Endothelial cell of umbilical vein (primary cell): ENCODE measurements at regions not wholly inside any gene's neighbourhood (a gene's known extent, or its start where the extent isn't known, plus 50 kb on each side); places are given as distances from the start of the nearest gene placed in this dataset.

Experiments
- BruUV-seq: library from RNA; stranded (reverse); fragments of 400-500 nt; replicated peaks from 2 replicates; lab custom pipeline; 2021; lab: Mats Ljungman, UMichigan
- CTCF ChIA-PET: fragments of 300-600, 350-600 bp; sonication (Branson Sonifier 250); formaldehyde crosslinking; loops from one replicate; lab custom pipeline; 2021; ENCODE audit warnings: antibody characterized with exemption, inconsistent platforms; lab: Charles Lee
- POLR2A ChIA-PET: fragments of 300-600, 350-600 bp; sonication (Branson Sonifier 250); formaldehyde crosslinking; loops from one replicate; lab custom pipeline; 2021; ENCODE audit warnings: antibody characterized with exemption, inconsistent platforms; lab: Charles Lee
- DNase-seq: peaks from one replicate; pipeline ENCODE4 v3.0.0-alpha.2; 2011; ENCODE audit warnings: low read depth, low spot score
- FAIRE-seq: peaks from 2 replicates; lab custom pipeline; 2011; peaks lifted over from hg19 to GRCh38; lab: Jason Lieb, UNC
- H2AFZ ChIP-seq: 2 replicates; pipeline ENCODE4 v1.6.0; 2012; ENCODE audit warnings: low read depth, low read length, control low read depth, inconsistent platforms
- H3K27ac ChIP-seq: 2 replicates; pipeline ENCODE4 v1.5.1; 2011; ENCODE audit warnings: low read depth, mild to moderate bottlenecking, control low read depth, low read length, moderate library complexity; ENCODE audit not compliant: insufficient read depth
- H3K27me3 ChIP-seq, 2 experiments: 2 replicates each; pipeline versions ENCODE4 v1.6.0 to v1.6.1; 2011; ENCODE audit warnings: low read length in 2 of 2, mixed read lengths in 1 of 2; ENCODE audit not compliant: control insufficient read depth in 2 of 2, insufficient read depth in 2 of 2
- H3K36me3 ChIP-seq, 2 experiments: 2 replicates in 1 of 2; 3 replicates in 1 of 2; pipeline ENCODE4 v1.5.1; 2011; ENCODE audit warnings: low read length in 2 of 2, mild to moderate bottlenecking in 1 of 2, moderate library complexity in 1 of 2; ENCODE audit not compliant: control insufficient read depth in 2 of 2, insufficient read depth in 2 of 2; ENCODE audit errors: extremely low read depth in 1 of 2
- H3K4me1 ChIP-seq: 3 replicates; pipeline ENCODE4 v1.5.1; 2011; ENCODE audit warnings: mild to moderate bottlenecking, low read length; ENCODE audit not compliant: control insufficient read depth, insufficient read depth; ENCODE audit errors: extremely low read depth
- H3K4me2 ChIP-seq: 2 replicates; pipeline ENCODE4 v1.6.1; 2011; ENCODE audit warnings: low read length, control low read depth, mixed read lengths; ENCODE audit not compliant: insufficient read depth
- H3K4me3 ChIP-seq, 3 experiments: fragments of 200-600 bp in 1 of 3; sonication (generic), shearing (Covaris generic) in 1 of 3; replicated peaks in 1 of 3; 2 replicates each; pipeline ENCODE4 v1.5.1; 2011 to 2016; ENCODE audit warnings: control low read depth in 3 of 3, low read length in 3 of 3, mild to moderate bottlenecking in 2 of 3, inconsistent platforms in 1 of 3, low read depth in 1 of 3, moderate library complexity in 1 of 3; ENCODE audit not compliant: insufficient read depth in 1 of 3
- H3K79me2 ChIP-seq: 2 replicates; pipeline ENCODE4 v1.6.0; 2012; ENCODE audit warnings: low read length, inconsistent platforms; ENCODE audit not compliant: control insufficient read depth, insufficient read depth
- H3K9ac ChIP-seq: replicated peaks from 2 replicates; pipeline ENCODE3; 2011; ENCODE audit warnings: low read length, control low read depth; ENCODE audit not compliant: insufficient read depth; ENCODE audit errors: extremely low read depth
- H3K9me1 ChIP-seq: replicated peaks from 3 replicates; pipeline ENCODE4 v1.6.0; 2011; ENCODE audit warnings: mild to moderate bottlenecking, low read length; ENCODE audit not compliant: control insufficient read depth, insufficient read depth; ENCODE audit errors: extremely low read depth
- H3K9me3 ChIP-seq: replicated peaks from 2 replicates; pipeline ENCODE4 v1.5.1; 2012; ENCODE audit warnings: low read length, inconsistent platforms; ENCODE audit not compliant: control insufficient read depth, insufficient read depth
- H4K20me1 ChIP-seq: replicated peaks from 2 replicates; pipeline ENCODE3; 2011; ENCODE audit warnings: mild to moderate bottlenecking, low read length; ENCODE audit not compliant: control insufficient read depth, insufficient read depth; ENCODE audit errors: extremely low read depth
- CTCF ChIP-seq, 2 donors: IDR thresholded peaks; 1 replicate in 1 of 2; 2 replicates in 1 of 2; pipeline ENCODE4 v1.5.1; 2011; ENCODE audit warnings: low read length in 2 of 2, mild to moderate bottlenecking in 2 of 2, moderate library complexity in 2 of 2, control low read depth in 1 of 2, inconsistent platforms in 1 of 2, low read depth in 1 of 2; ENCODE audit not compliant: insufficient read depth in 1 of 2; ENCODE audit errors: extremely low read depth in 1 of 2
- EZH2 ChIP-seq: IDR thresholded peaks from 2 replicates; pipeline ENCODE4 v1.6.1; 2012; ENCODE audit warnings: borderline replicate concordance, low read depth, mild to moderate bottlenecking, moderate library complexity, low read length, inconsistent platforms; ENCODE audit not compliant: severe bottlenecking
- FOS ChIP-seq: IDR thresholded peaks from 2 replicates; pipeline ENCODE4 v1.6.1; 2011; ENCODE audit warnings: mild to moderate bottlenecking, low read length, moderate library complexity, borderline replicate concordance; ENCODE audit not compliant: insufficient read depth
- GATA2 ChIP-seq: IDR thresholded peaks from 2 replicates; pipeline ENCODE4 v1.7.0; 2011; ENCODE audit warnings: low read depth, mild to moderate bottlenecking, moderate library complexity, mixed read lengths, low read length; ENCODE audit not compliant: insufficient read length, insufficient read depth
- JUN ChIP-seq: IDR thresholded peaks from 2 replicates; pipeline ENCODE4 v1.6.1; 2011; ENCODE audit warnings: borderline replicate concordance, low read depth; ENCODE audit not compliant: insufficient read length, insufficient read depth
- MAX ChIP-seq: IDR thresholded peaks from 2 replicates; pipeline ENCODE4 v1.6.1; 2011; ENCODE audit not compliant: insufficient read depth, insufficient read length
- MYC ChIP-seq: IDR thresholded peaks from one replicate; pipeline ENCODE4 v1.6.1; 2011; ENCODE audit warnings: mild to moderate bottlenecking, low read depth, low read length
- POLR2A ChIP-seq: IDR thresholded peaks from 2 replicates; pipeline ENCODE4 v1.6.1; 2012; ENCODE audit warnings: low read depth, mild to moderate bottlenecking, control low read depth, low read length
- POLR2AphosphoS5 ChIP-seq: IDR thresholded peaks from 2 replicates; pipeline ENCODE4 v1.6.1; 2012; ENCODE audit warnings: low read depth, mild to moderate bottlenecking, control low read depth, low read length, moderate library complexity; ENCODE audit not compliant: insufficient read depth
- dilution Hi-C: fragments of 300-500 bp; cut with MboI; formaldehyde crosslinking; loops from one replicate; pipeline ENCODE4 v1.15.0; 2019; ENCODE audit warnings: low sequenced_read_pairs; ENCODE audit not compliant: extremely low pct_ligation_motif_present
- intact Hi-C: fragments of 100-400 bp; cut with micrococcal nuclease; formaldehyde crosslinking; loops from one replicate; pipeline ENCODE4 v1.10.0; 2022

- ChIA-PET POLR2A (no interaction called here), CTCF (interaction anchor here (1.4 to 2.3 kb wide), 2 partner anchors 16 to 179 kb away, joined by 4 to 8 read pairs; no protein-coding TSS in a partner anchor)
- no peak overlapping the region for H3K4me3 ChIP-seq
- no peak overlapping the region for H2AFZ ChIP-seq
- no peak for FAIRE-seq
- H3K27ac ChIP-seq, result no peak overlapping the region
- dilution Hi-C loops, result no loop called here
- no TSS peak for BruUV-seq
- H3K4me2 ChIP-seq, result no peak overlapping the region
- no peak overlapping the region for H3K9ac ChIP-seq
- no peaks in the 10 kb centered on the region for H3K36me3 ChIP-seq
- H3K27me3 ChIP-seq, result no peaks in the 10 kb centered on the region
- no peak for DNase-seq
- intact Hi-C loops, result no loop called here
- H4K20me1 ChIP-seq, result no peaks in the 10 kb centered on the region
- no peaks in the 10 kb centered on the region for H3K79me2 ChIP-seq
- TF ChIP-seq MAX (no peak), FOS (no peak), GATA2 (no peak), POLR2AphosphoS5 (no peak), EZH2 (no peak), MYC (no peak), JUN (no peak), POLR2A (no peak), CTCF (IDR thresholded peaks at IDR 0.05; ENCODE audit: extremely low read depth in 1 of 2, insufficient read depth in 1 of 2, low read depth in 1 of 2, low read length in 2 of 2) (no peak)
- no peaks in the 10 kb centered on the region for H3K9me3 ChIP-seq
- no peaks in the 10 kb centered on the region for H3K9me1 ChIP-seq
- no peaks in the 10 kb centered on the region for H3K4me1 ChIP-seq
Observed at GRCh38 chr16:85437166-85438052, 175.7 kb upstream of the GSE1 start.
